ENCODE measurements at regions not wholly inside any gene's neighbourhood (a gene's known extent, or its start where the extent isn't known, plus 50 kb on each side); places are given as distances from the start of the nearest gene placed in this dataset.

- TF ChIP-seq, protein P1, sequence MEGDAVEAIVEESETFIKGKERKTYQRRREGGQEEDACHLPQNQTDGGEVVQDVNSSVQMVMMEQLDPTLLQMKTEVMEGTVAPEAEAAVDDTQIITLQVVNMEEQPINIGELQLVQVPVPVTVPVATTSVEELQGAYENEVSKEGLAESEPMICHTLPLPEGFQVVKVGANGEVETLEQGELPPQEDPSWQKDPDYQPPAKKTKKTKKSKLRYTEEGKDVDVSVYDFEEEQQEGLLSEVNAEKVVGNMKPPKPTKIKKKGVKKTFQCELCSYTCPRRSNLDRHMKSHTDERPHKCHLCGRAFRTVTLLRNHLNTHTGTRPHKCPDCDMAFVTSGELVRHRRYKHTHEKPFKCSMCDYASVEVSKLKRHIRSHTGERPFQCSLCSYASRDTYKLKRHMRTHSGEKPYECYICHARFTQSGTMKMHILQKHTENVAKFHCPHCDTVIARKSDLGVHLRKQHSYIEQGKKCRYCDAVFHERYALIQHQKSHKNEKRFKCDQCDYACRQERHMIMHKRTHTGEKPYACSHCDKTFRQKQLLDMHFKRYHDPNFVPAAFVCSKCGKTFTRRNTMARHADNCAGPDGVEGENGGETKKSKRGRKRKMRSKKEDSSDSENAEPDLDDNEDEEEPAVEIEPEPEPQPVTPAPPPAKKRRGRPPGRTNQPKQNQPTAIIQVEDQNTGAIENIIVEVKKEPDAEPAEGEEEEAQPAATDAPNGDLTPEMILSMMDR (IDR thresholded peaks at IDR 0.05), result no peak
- TF ChIP-seq POLR2AphosphoS5 (IDR thresholded peaks at IDR 0.05) (no peak), POLR2A (IDR thresholded peaks at IDR 0.05) (no peak), EP300 (IDR thresholded peaks at IDR 0.05) (no peak)
Measured at GRCh38 chr2:81647715-81648230, 1343.2 kb upstream of the LRRTM1 start.
